Duodenal mucosa (tissue), 2 donors: ENCODE measurements at regions not wholly inside any gene's neighbourhood (a gene's known extent, or its start where the extent isn't known, plus 50 kb on each side); places are given as distances from the start of the nearest gene placed in this dataset.

Source experiments
- H3K27ac ChIP-seq: one replicate; pipeline ENCODE4 v1.7.0; 2013; ENCODE audit warnings: low read depth, low read length
- H3K27me3 ChIP-seq, 2 donors: one replicate each; pipeline ENCODE4 v1.7.0; 2013; ENCODE audit warnings: low read length in 2 of 2, control low read depth in 1 of 2; ENCODE audit not compliant: insufficient read depth in 2 of 2, control insufficient read depth in 1 of 2
- H3K36me3 ChIP-seq, 2 donors: one replicate each; pipeline ENCODE4 v1.7.0; 2013; ENCODE audit warnings: low read length in 2 of 2, control low read depth in 1 of 2; ENCODE audit not compliant: insufficient read depth in 2 of 2, control insufficient read depth in 1 of 2
- H3K4me1 ChIP-seq, 2 donors: one replicate each; pipeline ENCODE4 v1.7.0; 2013; ENCODE audit warnings: low read length in 2 of 2, control low read depth in 1 of 2; ENCODE audit not compliant: insufficient read depth in 2 of 2, control insufficient read depth in 1 of 2
- H3K4me3 ChIP-seq, 2 donors: one replicate each; pipeline ENCODE4 v1.7.0; 2013; ENCODE audit warnings: low read length in 2 of 2, low read depth in 1 of 2
- H3K9ac ChIP-seq, 2 donors: one replicate each; pipeline ENCODE4 v1.7.0; 2013; ENCODE audit warnings: low read length in 2 of 2, low read depth in 1 of 2
- H3K9me3 ChIP-seq, 2 donors: one replicate each; pipeline ENCODE4 v1.7.0; 2013; ENCODE audit warnings: low read length in 2 of 2, control low read depth in 1 of 2; ENCODE audit not compliant: control insufficient read depth in 1 of 2

GRCh38 chr4:135124196-135124595 lies 922.6 kb upstream of the PABPC4L start:
- no peaks in the 10 kb centered on the region for H3K4me1 ChIP-seq

DNA sequence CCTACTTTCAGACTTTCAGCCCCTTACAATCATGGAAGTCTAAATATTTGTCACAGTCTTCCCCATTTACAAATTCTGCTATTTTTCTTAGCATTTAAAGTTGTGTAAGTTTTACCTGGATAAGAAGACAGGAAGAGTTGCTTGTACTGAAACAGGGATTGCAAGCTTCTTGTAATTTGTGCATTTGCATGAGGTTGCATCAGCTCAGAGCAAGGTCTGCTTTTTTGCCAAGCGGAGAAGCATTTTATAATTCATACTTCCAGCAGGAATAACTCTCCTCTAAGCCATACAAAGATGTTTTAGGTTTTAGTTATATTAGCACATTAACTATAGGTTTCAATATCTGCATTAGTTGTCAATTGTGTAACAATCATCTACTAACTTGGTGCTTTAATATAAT lies 922.0 kb upstream of the PABPC4L start:
- Histone ChIP-seq H3K4me1 (no peaks in the 10 kb centered on the region), H3K27ac (no peak overlapping the region), H3K4me3 (no peak overlapping the region), H3K9ac (no peak overlapping the region), H3K9me3 (peaks cover 1 to 3% of the 10 kb centered on the region in 2 donors), H3K36me3 (no peaks in the 10 kb centered on the region), H3K27me3 (no peaks in the 10 kb centered on the region)

More at GRCh38 chr4:135124196-135124595, 922.6 kb upstream of the PABPC4L start:
- no peak overlapping the region for H3K9ac ChIP-seq
- no peaks in the 10 kb centered on the region for H3K36me3 ChIP-seq
- no peaks in the 10 kb centered on the region for H3K27me3 ChIP-seq
- no peak overlapping the region for H3K4me3 ChIP-seq
- no peak overlapping the region for H3K27ac ChIP-seq
- H3K9me3 ChIP-seq: peaks cover 0 to 3% of the 10 kb centered on the region in 2 donors

- Histone ChIP-seq H3K9me3 (peaks cover 3% of the 10 kb centered on the region in 2 donors), H3K4me1 (no peaks in the 10 kb centered on the region), H3K36me3 (no peaks in the 10 kb centered on the region), H3K9ac (no peak overlapping the region), H3K27ac (no peak overlapping the region), H3K4me3 (no peak overlapping the region), H3K27me3 (no peaks in the 10 kb centered on the region)
These were observed 920.9 kb upstream of the PABPC4L start for GRCh38 chr4:135122457-135122856.

GRCh38 chr4:135120195-135120594 lies 918.6 kb upstream of the PABPC4L start:
- Histone ChIP-seq H3K9me3 (peaks cover 3% of the 10 kb centered on the region in 2 donors), H3K9ac (no peak overlapping the region), H3K27ac (no peak overlapping the region)

DNA sequence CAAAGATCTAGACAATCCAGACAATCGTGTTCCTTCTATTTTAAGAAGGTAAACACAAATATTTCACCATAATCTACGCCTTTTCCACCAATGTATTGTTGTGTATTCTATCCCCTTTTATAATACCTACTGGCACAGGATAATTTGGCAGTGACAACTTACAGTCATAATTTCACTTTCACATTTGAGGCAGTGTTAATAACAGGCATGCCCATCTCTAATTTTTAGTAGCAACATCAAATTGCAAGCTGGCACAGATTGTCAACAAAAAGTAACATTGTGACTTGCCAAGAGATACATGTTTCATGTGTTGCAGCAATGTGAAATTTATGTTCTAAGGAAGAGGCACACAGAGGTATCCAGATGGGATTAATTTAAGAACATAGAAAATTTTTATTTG lies 912.5 kb upstream of the PABPC4L start:
- Histone ChIP-seq H3K4me3 (no peak overlapping the region), H3K9ac (no peak overlapping the region), H3K4me1 (no peaks in the 10 kb centered on the region), H3K27ac (no peak overlapping the region), H3K36me3 (no peaks in the 10 kb centered on the region), H3K9me3 (peaks cover 0 to 3% of the 10 kb centered on the region in 2 donors), H3K27me3 (no peaks in the 10 kb centered on the region)

More at GRCh38 chr4:135120195-135120594, 918.6 kb upstream of the PABPC4L start:
- H3K36me3 ChIP-seq: no peaks in the 10 kb centered on the region
- no peak overlapping the region for H3K4me3 ChIP-seq
- no peaks in the 10 kb centered on the region for H3K27me3 ChIP-seq
- no peaks in the 10 kb centered on the region for H3K4me1 ChIP-seq

DNA sequence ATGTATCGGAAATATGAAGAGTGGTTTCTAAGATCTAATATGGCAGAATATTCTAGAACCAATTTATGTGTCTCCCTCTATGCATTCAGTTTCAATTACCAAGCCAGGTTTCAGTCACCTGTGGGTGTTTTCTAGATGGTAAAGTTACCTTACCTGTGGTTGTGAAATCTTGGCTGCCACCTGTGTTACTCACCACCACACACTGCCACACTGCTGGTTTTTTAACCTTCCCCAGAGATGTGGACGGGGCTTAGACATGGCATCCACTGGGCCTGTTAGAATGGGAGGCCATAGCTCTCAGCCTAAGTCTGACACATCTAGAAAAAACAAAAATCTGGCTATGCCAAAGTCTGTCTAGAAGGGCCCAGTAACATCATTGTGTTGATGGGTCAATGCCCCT lies 896.5 kb upstream of the PABPC4L start:
- Histone ChIP-seq H3K4me1 (no peaks in the 10 kb centered on the region), H3K27me3 (no peaks in the 10 kb centered on the region), H3K9ac (no peak overlapping the region), H3K4me3 (no peak overlapping the region), H3K27ac (no peak overlapping the region), H3K36me3 (no peaks in the 10 kb centered on the region), H3K9me3 (peaks cover 3% of the 10 kb centered on the region in 2 donors)

DNA sequence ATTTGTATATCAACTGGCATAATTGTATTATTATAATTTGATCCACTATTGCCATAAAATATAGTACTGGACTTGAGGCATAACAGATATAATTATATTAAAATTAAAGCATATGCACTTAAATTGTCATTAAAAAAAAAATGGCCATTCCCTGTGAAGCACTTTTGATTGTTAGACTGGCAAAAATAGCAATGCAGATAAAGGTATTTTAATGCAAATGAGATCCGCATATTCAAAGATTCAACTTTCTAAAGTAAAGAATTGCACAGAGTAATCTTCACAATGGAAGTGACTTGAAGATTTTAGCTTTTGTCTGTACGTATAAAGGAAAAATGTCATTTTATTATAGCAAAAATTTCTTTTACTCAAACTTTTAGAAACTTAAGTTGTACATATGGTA lies 871.8 kb upstream of the PABPC4L start:
- H3K9ac ChIP-seq: no peak overlapping the region
- H3K9me3 ChIP-seq: no peaks in the 10 kb centered on the region
- H3K4me3 ChIP-seq: no peak overlapping the region
- no peaks in the 10 kb centered on the region for H3K27me3 ChIP-seq
- H3K4me1 ChIP-seq: no peaks in the 10 kb centered on the region
- H3K27ac ChIP-seq: no peak overlapping the region
- H3K36me3 ChIP-seq: no peaks in the 10 kb centered on the region

DNA sequence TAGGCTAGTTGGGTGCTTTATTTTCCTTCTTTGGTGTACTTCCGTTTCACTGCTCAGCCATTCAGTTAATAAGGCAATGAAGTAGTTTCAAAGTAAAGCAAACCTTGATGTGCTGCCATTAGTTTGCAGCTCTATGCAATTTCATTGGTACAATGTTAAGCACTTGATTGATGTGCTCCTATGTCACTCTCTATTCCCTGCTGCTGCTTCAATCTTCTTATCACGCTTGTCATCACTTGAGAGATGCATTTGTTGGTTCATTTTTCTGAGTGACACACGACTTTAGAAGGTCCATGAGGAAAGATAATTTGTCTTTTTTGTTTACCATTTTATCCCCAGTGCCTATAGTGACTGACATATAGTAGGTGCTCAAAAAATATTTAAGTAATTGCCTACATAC lies 871.0 kb upstream of the PABPC4L start:
- Histone ChIP-seq H3K4me1 (no peaks in the 10 kb centered on the region), H3K27ac (no peak overlapping the region), H3K27me3 (no peaks in the 10 kb centered on the region), H3K36me3 (no peaks in the 10 kb centered on the region), H3K4me3 (no peak overlapping the region), H3K9ac (no peak overlapping the region), H3K9me3 (no peaks in the 10 kb centered on the region)

DNA sequence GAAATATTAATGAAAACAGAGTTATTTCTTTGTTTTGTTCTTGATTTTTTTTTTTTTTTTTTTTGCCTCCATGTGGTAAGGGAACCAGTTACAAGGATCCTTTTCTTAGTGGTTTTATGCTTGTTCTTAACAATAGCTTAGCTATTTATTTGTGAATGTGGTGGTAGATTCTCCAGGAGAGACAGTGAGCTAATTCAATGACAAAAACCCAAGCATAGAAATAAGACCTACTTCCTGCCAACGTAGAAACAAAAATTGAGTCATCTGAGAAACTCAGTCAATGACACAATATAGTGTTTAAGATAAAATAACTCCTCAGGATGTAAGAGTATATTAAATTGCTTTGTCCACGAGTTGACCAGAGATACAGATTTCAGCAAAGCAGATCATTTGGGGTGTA lies 863.8 kb upstream of the PABPC4L start:
- Histone ChIP-seq H3K9me3 (no peaks in the 10 kb centered on the region), H3K27me3 (no peaks in the 10 kb centered on the region), H3K4me3 (no peak overlapping the region), H3K27ac (no peak overlapping the region), H3K4me1 (no peaks in the 10 kb centered on the region), H3K9ac (no peak overlapping the region), H3K36me3 (no peaks in the 10 kb centered on the region)

DNA sequence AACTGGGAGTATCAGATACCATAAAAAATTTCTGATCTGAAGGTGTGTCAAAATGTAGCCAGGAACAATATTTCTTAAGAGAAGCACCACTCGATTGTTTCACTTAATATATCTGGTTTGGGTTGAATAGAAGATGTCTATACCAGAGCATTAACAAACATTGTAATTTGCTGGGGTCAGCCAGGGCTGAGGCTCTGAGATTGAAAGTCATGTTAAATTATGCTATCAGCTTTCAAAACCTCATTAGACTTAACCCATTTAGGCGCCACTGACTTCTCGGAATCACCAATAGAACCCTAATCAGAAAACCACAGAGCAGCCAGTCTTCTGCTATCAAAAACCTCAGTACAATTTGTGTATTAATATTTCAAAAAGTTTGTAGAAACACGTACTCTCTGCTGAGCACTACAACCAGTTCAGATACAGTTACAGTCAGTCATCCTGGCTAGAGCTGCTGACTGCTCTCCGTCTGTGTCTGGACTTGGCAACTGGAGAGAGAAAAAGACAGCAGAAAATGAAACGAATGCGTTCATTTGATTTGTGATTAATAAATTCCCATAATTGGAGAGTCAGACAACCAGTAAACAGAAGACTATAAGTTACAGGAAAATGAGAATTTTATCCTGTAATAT lies 848.6 kb upstream of the PABPC4L start:
- no peak overlapping the region for H3K4me3 ChIP-seq
- H3K27ac ChIP-seq: no peak overlapping the region
- H3K9ac ChIP-seq: no peak overlapping the region
- H3K9me3 ChIP-seq: peaks cover 0 to 6% of the 10 kb centered on the region in 2 donors
- no peaks in the 10 kb centered on the region for H3K27me3 ChIP-seq
- H3K4me1 ChIP-seq: no peaks in the 10 kb centered on the region
- no peaks in the 10 kb centered on the region for H3K36me3 ChIP-seq

DNA sequence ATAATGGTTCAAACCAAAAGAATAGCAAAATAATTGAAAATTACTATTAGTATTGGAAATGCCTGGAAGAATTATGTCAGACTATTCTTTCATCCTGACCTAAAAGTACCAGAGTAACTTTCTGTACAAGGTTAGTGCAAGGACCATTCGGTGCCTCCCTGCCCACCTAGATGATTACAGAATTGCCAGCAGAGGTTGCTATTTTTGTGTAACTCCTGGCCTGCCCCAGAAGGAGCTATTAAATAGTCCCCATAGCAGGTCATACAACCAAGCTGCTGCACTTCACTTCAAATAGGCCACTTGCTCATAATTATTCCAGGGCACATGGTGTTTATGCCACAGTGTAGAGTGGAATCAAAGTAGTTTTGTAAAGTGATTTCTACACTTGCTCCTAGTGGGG lies 831.1 kb upstream of the PABPC4L start:
- H3K27ac ChIP-seq: no peak overlapping the region
- no peaks in the 10 kb centered on the region for H3K4me1 ChIP-seq
- H3K27me3 ChIP-seq: no peaks in the 10 kb centered on the region
- no peak overlapping the region for H3K9ac ChIP-seq
- H3K9me3 ChIP-seq: no peaks in the 10 kb centered on the region
- H3K4me3 ChIP-seq: no peak overlapping the region
- no peaks in the 10 kb centered on the region for H3K36me3 ChIP-seq
